CD14-positive monocyte (primary cell): ENCODE measurements at regions not wholly inside any gene's neighbourhood (a gene's known extent, or its start where the extent isn't known, plus 50 kb on each side); places are given as distances from the start of the nearest gene placed in this dataset.

Source experiments
- DNase-seq, 3 donors: peaks; one replicate each; pipeline ENCODE4 v3.0.0-alpha.2; 2011 to 2022
- H2AFZ ChIP-seq: 2 replicates; pipeline ENCODE4 v1.6.0; 2012; ENCODE audit warnings: mild to moderate bottlenecking, low read depth, low read length, inconsistent platforms; ENCODE audit not compliant: insufficient read depth, poor library complexity, severe bottlenecking
- H3K27ac ChIP-seq, 2 donors: 1 replicate in 1 of 2; 2 replicates in 1 of 2; pipeline ENCODE4 v1.5.1; 2012 to 2013; ENCODE audit warnings: low read length in 2 of 2, control low read depth in 1 of 2, inconsistent platforms in 1 of 2, low read depth in 1 of 2, mild to moderate bottlenecking in 1 of 2
- H3K27me3 ChIP-seq, 2 donors: one replicate each; pipeline versions ENCODE4 v1.6.0 to v1.6.1; 2011 to 2013; ENCODE audit warnings: low read length in 2 of 2; ENCODE audit not compliant: control insufficient read depth in 2 of 2, insufficient read depth in 2 of 2
- H3K36me3 ChIP-seq, 2 donors: replicated peaks in 1 of 2; 1 replicate in 1 of 2; 2 replicates in 1 of 2; pipeline versions ENCODE4 v1.5.1 to v1.6.1; 2012 to 2013; ENCODE audit warnings: low read length in 2 of 2, control low read depth in 1 of 2, inconsistent platforms in 1 of 2, mild to moderate bottlenecking in 1 of 2; ENCODE audit not compliant: insufficient read depth in 2 of 2, control insufficient read depth in 1 of 2
- H3K4me1 ChIP-seq, 2 donors: 1 replicate in 1 of 2; 2 replicates in 1 of 2; pipeline versions ENCODE4 v1.5.1 to v1.6.1; 2012 to 2013; ENCODE audit warnings: low read length in 2 of 2, control low read depth in 1 of 2, inconsistent platforms in 1 of 2, mild to moderate bottlenecking in 1 of 2, moderate library complexity in 1 of 2; ENCODE audit not compliant: insufficient read depth in 2 of 2, control insufficient read depth in 1 of 2
- H3K4me2 ChIP-seq: replicated peaks from 2 replicates; pipeline ENCODE3; 2012; ENCODE audit warnings: low read length, moderate library complexity, mild to moderate bottlenecking; ENCODE audit not compliant: poor library complexity, severe bottlenecking; ENCODE audit errors: extremely low read depth
- H3K4me3 ChIP-seq, 3 experiments: fragments of 200-600 bp in 1 of 3; sonication (generic) in 1 of 3; replicated peaks in 1 of 3; 1 replicate in 2 of 3; 2 replicates in 1 of 3; pipeline ENCODE4 v1.5.1; 2011 to 2013; ENCODE audit warnings: low read length in 3 of 3, mild to moderate bottlenecking in 3 of 3, control low read depth in 2 of 3, low read depth in 2 of 3, inconsistent platforms in 1 of 3, moderate library complexity in 1 of 3
- H3K79me2 ChIP-seq: 2 replicates; pipeline ENCODE4 v1.6.0; 2012; ENCODE audit warnings: mild to moderate bottlenecking, control low read depth, inconsistent platforms, low read length, moderate library complexity; ENCODE audit not compliant: insufficient read depth
- H3K9ac ChIP-seq: 2 replicates; pipeline ENCODE4 v1.6.0; 2017; ENCODE audit warnings: low read length, mild to moderate bottlenecking; ENCODE audit not compliant: insufficient read depth, poor library complexity, severe bottlenecking
- H3K9me3 ChIP-seq, 2 donors: replicated peaks in 1 of 2; 1 replicate in 1 of 2; 2 replicates in 1 of 2; pipeline versions ENCODE4 v1.5.1 to v1.6.1; 2012 to 2013; ENCODE audit warnings: low read length in 2 of 2, control low read depth in 1 of 2; ENCODE audit not compliant: control insufficient read depth in 1 of 2, insufficient read depth in 1 of 2
- H4K20me1 ChIP-seq: 2 replicates; pipeline ENCODE4 v1.6.0; 2012; ENCODE audit warnings: mild to moderate bottlenecking, low read length, control low read depth, moderate library complexity; ENCODE audit not compliant: insufficient read depth
- H3K27ac Mint-ChIP-seq, 7 donors: one replicate each; pipeline ENCODE4 v1.8.0; 2020; ENCODE audit warnings: mild to moderate bottlenecking in 7 of 7, mixed read lengths in 7 of 7, moderate library complexity in 6 of 7, inconsistent platforms in 2 of 7
- H3K27me3 Mint-ChIP-seq, 3 donors: one replicate each; pipeline ENCODE4 v1.8.0; 2021 to 2022; ENCODE audit warnings: low read depth in 3 of 3, mild to moderate bottlenecking in 3 of 3, mixed read lengths in 3 of 3, moderate library complexity in 3 of 3, inconsistent platforms in 1 of 3
- H3K36me3 Mint-ChIP-seq, 2 donors: one replicate each; pipeline ENCODE4 v1.8.0; 2020; ENCODE audit warnings: mixed read lengths in 2 of 2, inconsistent platforms in 1 of 2, mild to moderate bottlenecking in 1 of 2
- H3K4me1 Mint-ChIP-seq: one replicate; pipeline ENCODE4 v1.8.0; 2020; ENCODE audit warnings: mild to moderate bottlenecking, mixed read lengths
- H3K4me3 Mint-ChIP-seq, 2 donors: one replicate each; pipeline ENCODE4 v1.8.0; 2020; ENCODE audit warnings: mild to moderate bottlenecking in 2 of 2, mixed read lengths in 2 of 2, moderate library complexity in 1 of 2
- H3K9me3 Mint-ChIP-seq, 7 donors: one replicate each; pipeline ENCODE4 v1.8.0; 2020 to 2022; ENCODE audit warnings: mixed read lengths in 7 of 7, mild to moderate bottlenecking in 6 of 7, moderate library complexity in 6 of 7, inconsistent platforms in 2 of 7
- WGBS: methylation state at CpG from one replicate; pipeline ENCODE4 v1.1.5; 2013; ENCODE audit warnings: missing lambda C conversion rate; ENCODE audit not compliant: insufficient coverage; 5-methylcytosine and 5-hydroxymethylcytosine counted together
- intact Hi-C, 2 donors: fragments of 100-400 bp; cut with micrococcal nuclease; formaldehyde crosslinking; loops; one replicate each; pipeline versions ENCODE4 v1.15.0 to v1.15.1; 2023
- TF ChIP-seq, protein P1 (sequence below): fragments of 200-600 bp; IDR thresholded peaks from one replicate; pipeline ENCODE4 v1.8.0; 2022; ENCODE audit warnings: antibody characterized with exemption, mild to moderate bottlenecking

- Histone ChIP-seq H4K20me1 (no peaks in the 10 kb centered on the region), H3K4me1 (no peaks in the 10 kb centered on the region), H3K4me3 (no peak overlapping the region), H3K27me3 (no peaks in the 10 kb centered on the region), H3K4me2 (no peak overlapping the region), H3K36me3 (no peaks in the 10 kb centered on the region), H3K27ac (no peak overlapping the region), H2AFZ (no peak overlapping the region), H3K9me3 (no peaks in the 10 kb centered on the region), H3K79me2 (no peaks in the 10 kb centered on the region), H3K9ac (no peak overlapping the region)
- Mint-ChIP-seq H3K36me3 (no peaks in the 10 kb centered on the region), H3K4me3 (no peak overlapping the region), H3K27me3 (peaks cover 0 to 13% (median 1%) of the 10 kb centered on the region in 3 donors), H3K27ac (no peak overlapping the region), H3K9me3 (peaks cover 0 to 2% (median 0%) of the 10 kb centered on the region in 7 donors), H3K4me1 (peaks cover 6% of the 10 kb centered on the region)
- WGBS = 100% methylated on average over 2 of the region's 3 CpGs
- TF ChIP-seq, protein P1, sequence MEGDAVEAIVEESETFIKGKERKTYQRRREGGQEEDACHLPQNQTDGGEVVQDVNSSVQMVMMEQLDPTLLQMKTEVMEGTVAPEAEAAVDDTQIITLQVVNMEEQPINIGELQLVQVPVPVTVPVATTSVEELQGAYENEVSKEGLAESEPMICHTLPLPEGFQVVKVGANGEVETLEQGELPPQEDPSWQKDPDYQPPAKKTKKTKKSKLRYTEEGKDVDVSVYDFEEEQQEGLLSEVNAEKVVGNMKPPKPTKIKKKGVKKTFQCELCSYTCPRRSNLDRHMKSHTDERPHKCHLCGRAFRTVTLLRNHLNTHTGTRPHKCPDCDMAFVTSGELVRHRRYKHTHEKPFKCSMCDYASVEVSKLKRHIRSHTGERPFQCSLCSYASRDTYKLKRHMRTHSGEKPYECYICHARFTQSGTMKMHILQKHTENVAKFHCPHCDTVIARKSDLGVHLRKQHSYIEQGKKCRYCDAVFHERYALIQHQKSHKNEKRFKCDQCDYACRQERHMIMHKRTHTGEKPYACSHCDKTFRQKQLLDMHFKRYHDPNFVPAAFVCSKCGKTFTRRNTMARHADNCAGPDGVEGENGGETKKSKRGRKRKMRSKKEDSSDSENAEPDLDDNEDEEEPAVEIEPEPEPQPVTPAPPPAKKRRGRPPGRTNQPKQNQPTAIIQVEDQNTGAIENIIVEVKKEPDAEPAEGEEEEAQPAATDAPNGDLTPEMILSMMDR = no peak
- DNase-seq = no peak
- intact Hi-C loops = no loop called here
Observed at GRCh38 chr5:77904362-77904761, 128.2 kb upstream of the TBCA start.

GRCh38 chr5:77900691-77901090 lies 124.6 kb upstream of the TBCA start:
- TF ChIP-seq, protein P1 = no peak

More at GRCh38 chr5:77900691-77901090, 124.6 kb upstream of the TBCA start:
- no peaks in the 10 kb centered on the region for H3K4me1 ChIP-seq
- no peak overlapping the region for H3K27ac ChIP-seq
- no peak overlapping the region for H3K4me2 ChIP-seq
- WGBS = no CpG with 5 or more reads among the region's 3 CpGs
- Mint-ChIP-seq H3K4me3 (no peak overlapping the region), H3K36me3 (no peaks in the 10 kb centered on the region), H3K27me3 (peaks cover 0 to 8% (median 0%) of the 10 kb centered on the region in 3 donors), H3K4me1 (no peaks in the 10 kb centered on the region), H3K27ac (no peak overlapping the region), H3K9me3 (no peaks in the 10 kb centered on the region)
- no peaks in the 10 kb centered on the region for H3K27me3 ChIP-seq
- intact Hi-C loops = no loop called here
- H2AFZ ChIP-seq = no peak overlapping the region
- no peaks in the 10 kb centered on the region for H3K9me3 ChIP-seq
- no peak for DNase-seq
- H3K4me3 ChIP-seq = no peak overlapping the region
- no peaks in the 10 kb centered on the region for H4K20me1 ChIP-seq
- H3K9ac ChIP-seq = no peak overlapping the region
- H3K79me2 ChIP-seq = no peaks in the 10 kb centered on the region
- no peaks in the 10 kb centered on the region for H3K36me3 ChIP-seq
